SK-N-SH treated with all-trans-retinoic acid at 6 μM for 48 hours (cell line): ENCODE measurements at regions not wholly inside any gene's neighbourhood (a gene's known extent, or its start where the extent isn't known, plus 50 kb on each side); places are given as distances from the start of the nearest gene placed in this dataset.

Source experiments
- CSDC2 ChIP-seq: fragments of 250-450 bp; sonication (Bioruptor Pico); IDR thresholded peaks from 2 replicates; pipeline ENCODE4 v1.5.0; 2020; ENCODE audit warnings: mild to moderate bottlenecking, moderate library complexity
- ESRRG ChIP-seq: fragments of 250-450 bp; sonication (Bioruptor Pico); IDR thresholded peaks from 2 replicates; pipeline ENCODE4 v1.6.1; 2021; ENCODE audit warnings: mild to moderate bottlenecking
- GLIS3 ChIP-seq: fragments of 250-450 bp; sonication (Bioruptor Pico); IDR thresholded peaks from 2 replicates; pipeline ENCODE4 v1.5.0; 2020; ENCODE audit warnings: mild to moderate bottlenecking, moderate library complexity
- OSR1 ChIP-seq: fragments of 250-450 bp; sonication (Bioruptor Pico); IDR thresholded peaks from 2 replicates; pipeline ENCODE4 v1.8.0; 2022; ENCODE audit warnings: moderate library complexity, mild to moderate bottlenecking, inconsistent platforms
- PATZ1 ChIP-seq: fragments of 250-450 bp; sonication (Bioruptor Pico); IDR thresholded peaks from 2 replicates; pipeline ENCODE4 v1.8.0; 2020; ENCODE audit warnings: mild to moderate bottlenecking, moderate library complexity, borderline replicate concordance
- POU6F1 ChIP-seq: fragments of 250-450 bp; sonication (Bioruptor Pico); IDR thresholded peaks from 2 replicates; pipeline ENCODE4 v1.8.0; 2021; ENCODE audit warnings: low read depth, mild to moderate bottlenecking, moderate library complexity, borderline replicate concordance
- TCF4 ChIP-seq: fragments of 250-450 bp; sonication (Bioruptor Pico); IDR thresholded peaks from 2 replicates; pipeline ENCODE4 v1.8.0; 2021; ENCODE audit warnings: mild to moderate bottlenecking, moderate library complexity, borderline replicate concordance
- TSHZ2 ChIP-seq: fragments of 250-450 bp; sonication (Bioruptor Pico); IDR thresholded peaks from 2 replicates; pipeline ENCODE4 v1.5.0; 2020; ENCODE audit warnings: mild to moderate bottlenecking, moderate library complexity
- ZC3H10 ChIP-seq: fragments of 250-450 bp; sonication (Bioruptor Pico); IDR thresholded peaks from 2 replicates; pipeline ENCODE4 v1.5.1; 2021; ENCODE audit warnings: mild to moderate bottlenecking, moderate library complexity
- ZFP30 ChIP-seq: fragments of 450-650 bp; formaldehyde crosslinking; IDR thresholded peaks from 2 replicates; pipeline ENCODE4 v1.5.0; 2022; ENCODE audit warnings: mild to moderate bottlenecking, moderate library complexity
- ZNF8 ChIP-seq: fragments of 450-650 bp; formaldehyde crosslinking; IDR thresholded peaks from 2 replicates; pipeline ENCODE4 v1.5.0; 2020; ENCODE audit warnings: mild to moderate bottlenecking, moderate library complexity

DNA sequence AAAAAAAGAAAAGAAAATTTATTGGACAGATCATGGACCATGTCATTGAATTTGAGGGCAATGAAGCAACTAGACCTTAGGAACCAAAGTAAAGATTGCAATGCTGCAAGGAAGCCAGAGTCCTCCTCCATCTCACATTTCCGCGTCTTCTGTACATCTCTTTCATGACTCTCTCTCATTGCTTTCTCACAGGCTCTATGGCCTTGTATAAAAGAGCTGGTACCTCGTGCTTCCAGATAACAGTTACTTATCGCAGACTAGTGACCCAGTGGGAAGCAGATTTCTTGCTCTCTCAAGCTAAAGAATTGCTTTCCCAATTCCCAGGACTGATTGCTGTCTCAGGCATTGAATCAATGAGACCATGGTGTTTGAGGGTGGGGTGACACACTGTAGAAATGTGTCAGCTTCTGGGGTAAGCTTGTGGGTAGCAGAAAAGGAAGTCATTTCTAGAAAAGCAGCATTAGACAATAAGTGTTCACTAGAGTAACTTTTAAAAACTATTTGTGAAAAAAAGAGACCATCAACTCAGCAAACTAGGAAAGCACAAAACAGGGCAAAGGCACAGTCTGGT is 635.3 kb downstream of the UTRN start:
- no peak for TF ChIP-seq CSDC2 (CRISPR knock-in tag)
- TF ChIP-seq GLIS3 (CRISPR knock-in tag) = no peak
- TF ChIP-seq TCF4 (CRISPR knock-in tag) = no peak
- TF ChIP-seq PATZ1 (CRISPR knock-in tag) = no peak
- no peak for TF ChIP-seq ZNF8
- TF ChIP-seq ESRRG (CRISPR knock-in tag) = no peak
- no peak for TF ChIP-seq OSR1 (CRISPR knock-in tag)
- TF ChIP-seq POU6F1 (CRISPR knock-in tag) = no peak
- no peak for TF ChIP-seq ZC3H10 (CRISPR knock-in tag)
- no peak for TF ChIP-seq TSHZ2 (CRISPR knock-in tag)
- no peak for TF ChIP-seq ZFP30 (CRISPR knock-in tag)
